ENCODE measurements at regions not wholly inside any gene's neighbourhood (a gene's known extent, or its start where the extent isn't known, plus 50 kb on each side); places are given as distances from the start of the nearest gene placed in this dataset.

DNA sequence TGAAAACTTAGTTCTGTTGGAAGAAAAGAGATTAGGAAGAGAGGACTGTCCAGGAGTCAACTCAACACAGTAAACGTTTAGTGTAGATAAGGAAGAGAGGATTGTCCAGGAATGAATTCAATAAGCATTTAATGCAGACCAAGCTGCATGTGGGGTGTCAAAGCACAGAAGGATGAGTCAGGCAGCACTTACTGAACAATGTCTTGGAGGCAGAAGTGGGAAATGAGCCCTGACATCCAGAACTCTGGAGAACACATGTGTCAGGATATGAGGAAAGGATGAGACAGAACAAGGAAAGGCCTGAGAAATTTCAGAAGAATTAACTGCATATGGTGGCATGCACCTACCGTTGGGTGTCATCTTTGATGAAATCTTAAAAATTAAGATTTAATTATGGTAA lies 429.2 kb upstream of the HTR2A start:
- Histone ChIP-seq H3K36me3 (replicated peaks in 1 of 2; ENCODE audit: control extremely low read depth in 1 of 2, control insufficient read depth in 1 of 2, extremely low read depth in 1 of 2, insufficient read depth in 2 of 2, low read length in 1 of 2) (no peaks in the 10 kb centered on the region), H3K9me3 (ENCODE audit: control extremely low read depth in 1 of 3, control insufficient read depth in 2 of 3, insufficient read depth in 1 of 3, low read length in 2 of 3) (no peaks in the 10 kb centered on the region), H3K4me1 (ENCODE audit: control insufficient read depth in 2 of 2, insufficient read depth in 2 of 2, low read length in 2 of 2) (no peaks in the 10 kb centered on the region), H4K20me1 (ENCODE audit: control insufficient read depth, insufficient read depth, low read length, poor library complexity, severe bottlenecking) (no peaks in the 10 kb centered on the region), H3K27me3 (replicated peaks in 1 of 4; ENCODE audit: control extremely low read depth in 1 of 4, control insufficient read depth in 3 of 4, insufficient read depth in 4 of 4, low read length in 3 of 4) (no peaks in the 10 kb centered on the region), H3K9ac (ENCODE audit: low read length) (no peak overlapping the region), H3K27ac (ENCODE audit: low read length in 2 of 2) (no peak overlapping the region), H3K79me2 (ENCODE audit: control insufficient read depth, insufficient read depth, low read length) (no peaks in the 10 kb centered on the region), H3K4me2 (replicated peaks; ENCODE audit: low read depth, low read length, poor library complexity, severe bottlenecking) (no peak overlapping the region), H3K4me3 (ENCODE audit: control extremely low read depth in 1 of 5, extremely low read depth in 1 of 5, insufficient read depth in 1 of 5, low read depth in 2 of 5, low read length in 4 of 5) (no peak overlapping the region), H2AFZ (ENCODE audit: insufficient read depth, low read depth, low read length, poor library complexity, severe bottlenecking) (no peak overlapping the region)
- H3K27me3 Mint-ChIP-seq = peaks cover 10% of the 10 kb centered on the region
- intact Hi-C loops (cut with micrococcal nuclease) = no loop called here
- H3K9me3 Mint-ChIP-seq (ENCODE audit: insufficient read depth) = no peaks in the 10 kb centered on the region
- no peak overlapping the region for H3K27ac Mint-ChIP-seq
- no peak for TF ChIP-seq EZH2 (IDR thresholded peaks at IDR 0.05; ENCODE audit: borderline replicate concordance, insufficient read depth, low read depth, low read length, poor library complexity, severe bottlenecking)
- TF ChIP-seq, protein P1, sequence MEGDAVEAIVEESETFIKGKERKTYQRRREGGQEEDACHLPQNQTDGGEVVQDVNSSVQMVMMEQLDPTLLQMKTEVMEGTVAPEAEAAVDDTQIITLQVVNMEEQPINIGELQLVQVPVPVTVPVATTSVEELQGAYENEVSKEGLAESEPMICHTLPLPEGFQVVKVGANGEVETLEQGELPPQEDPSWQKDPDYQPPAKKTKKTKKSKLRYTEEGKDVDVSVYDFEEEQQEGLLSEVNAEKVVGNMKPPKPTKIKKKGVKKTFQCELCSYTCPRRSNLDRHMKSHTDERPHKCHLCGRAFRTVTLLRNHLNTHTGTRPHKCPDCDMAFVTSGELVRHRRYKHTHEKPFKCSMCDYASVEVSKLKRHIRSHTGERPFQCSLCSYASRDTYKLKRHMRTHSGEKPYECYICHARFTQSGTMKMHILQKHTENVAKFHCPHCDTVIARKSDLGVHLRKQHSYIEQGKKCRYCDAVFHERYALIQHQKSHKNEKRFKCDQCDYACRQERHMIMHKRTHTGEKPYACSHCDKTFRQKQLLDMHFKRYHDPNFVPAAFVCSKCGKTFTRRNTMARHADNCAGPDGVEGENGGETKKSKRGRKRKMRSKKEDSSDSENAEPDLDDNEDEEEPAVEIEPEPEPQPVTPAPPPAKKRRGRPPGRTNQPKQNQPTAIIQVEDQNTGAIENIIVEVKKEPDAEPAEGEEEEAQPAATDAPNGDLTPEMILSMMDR (IDR thresholded peaks at IDR 0.05) = no peak
- ChIA-PET CTCF (no interaction called here), POLR2A (no interaction called here)
- H3K4me3 Mint-ChIP-seq = no peak overlapping the region
- WGBS (ENCODE audit: insufficient coverage) = 69% methylated on average over 2 of the region's 2 CpGs
- no peaks in the 10 kb centered on the region for H3K4me1 Mint-ChIP-seq
- no peak for ATAC-seq (ENCODE audit: low read depth)
- no peak for DNase-seq

DNA sequence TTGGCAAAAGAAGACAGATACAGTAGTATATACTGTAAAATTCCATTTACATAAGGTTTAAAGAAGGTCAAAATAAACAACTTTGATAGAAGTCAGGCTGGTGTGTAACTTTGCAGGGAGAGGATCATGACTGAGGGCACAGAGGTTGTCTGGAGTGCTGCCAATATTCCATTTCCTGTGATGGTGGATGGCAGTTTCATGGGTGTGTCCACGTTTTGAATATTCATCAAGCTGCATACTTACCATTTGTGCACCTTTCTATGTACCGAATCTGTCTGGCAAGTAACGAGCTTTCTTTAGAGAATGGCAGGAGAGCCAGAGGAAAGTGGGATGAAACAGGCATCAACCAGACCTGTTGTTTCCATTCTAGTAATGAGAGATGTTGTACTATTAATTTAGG lies 420.5 kb upstream of the HTR2A start:
- Histone ChIP-seq H3K9ac (ENCODE audit: low read length) (no peak overlapping the region), H3K27me3 (replicated peaks in 1 of 4; ENCODE audit: control extremely low read depth in 1 of 4, control insufficient read depth in 3 of 4, insufficient read depth in 4 of 4, low read length in 3 of 4) (no peaks in the 10 kb centered on the region), H3K4me2 (replicated peaks; ENCODE audit: low read depth, low read length, poor library complexity, severe bottlenecking) (no peak overlapping the region), H3K27ac (ENCODE audit: low read length in 2 of 2) (no peak overlapping the region), H3K9me3 (ENCODE audit: control extremely low read depth in 1 of 3, control insufficient read depth in 2 of 3, insufficient read depth in 1 of 3, low read length in 2 of 3) (no peaks in the 10 kb centered on the region), H2AFZ (ENCODE audit: insufficient read depth, low read depth, low read length, poor library complexity, severe bottlenecking) (no peak overlapping the region), H4K20me1 (ENCODE audit: control insufficient read depth, insufficient read depth, low read length, poor library complexity, severe bottlenecking) (no peaks in the 10 kb centered on the region), H3K79me2 (ENCODE audit: control insufficient read depth, insufficient read depth, low read length) (no peaks in the 10 kb centered on the region), H3K4me1 (ENCODE audit: control insufficient read depth in 2 of 2, insufficient read depth in 2 of 2, low read length in 2 of 2) (no peaks in the 10 kb centered on the region), H3K36me3 (replicated peaks in 1 of 2; ENCODE audit: control extremely low read depth in 1 of 2, control insufficient read depth in 1 of 2, extremely low read depth in 1 of 2, insufficient read depth in 2 of 2, low read length in 1 of 2) (no peaks in the 10 kb centered on the region), H3K4me3 (ENCODE audit: control extremely low read depth in 1 of 5, extremely low read depth in 1 of 5, insufficient read depth in 1 of 5, low read depth in 2 of 5, low read length in 4 of 5) (no peak overlapping the region)
- POLR2A ChIA-PET = no interaction called here
- WGBS (ENCODE audit: insufficient coverage) = 100% methylated on average over 2 of the region's 3 CpGs
- H3K9me3 Mint-ChIP-seq (ENCODE audit: insufficient read depth) = no peaks in the 10 kb centered on the region
- CTCF ChIA-PET = no interaction called here
- no peak overlapping the region for H3K4me3 Mint-ChIP-seq
- H3K4me1 Mint-ChIP-seq = no peaks in the 10 kb centered on the region
- TF ChIP-seq, protein P1 (IDR thresholded peaks at IDR 0.05) = no peak
- TF ChIP-seq EZH2 (IDR thresholded peaks at IDR 0.05; ENCODE audit: borderline replicate concordance, insufficient read depth, low read depth, low read length, poor library complexity, severe bottlenecking) = no peak
- no peak for DNase-seq
- H3K27ac Mint-ChIP-seq = no peak overlapping the region
- intact Hi-C loops (cut with micrococcal nuclease) = no loop called here
- ATAC-seq (ENCODE audit: low read depth) = no peak
- peaks cover 10% of the 10 kb centered on the region for H3K27me3 Mint-ChIP-seq

All from B cell (primary cell).